Thoracic aorta (tissue), 2 donors: ENCODE measurements at regions not wholly inside any gene's neighbourhood (a gene's known extent, or its start where the extent isn't known, plus 50 kb on each side); places are given as distances from the start of the nearest gene placed in this dataset.

Experiments used
- ATAC-seq: fragments of 150-250 bp; one replicate; pipeline ENCODE4 v1.8.0; 2017; ENCODE audit warnings: low read depth; ENCODE audit not compliant: insufficient number of reproducible peaks, low FRiP score
- DNase-seq: peaks from one replicate; pipeline ENCODE4 v3.0.0-alpha.2; 2020; ENCODE audit warnings: low spot score
- H3K27ac ChIP-seq, 2 donors: fragments of 200-600 bp; sonication (generic); 1 replicate in 1 of 2; 2 replicates in 1 of 2; pipeline ENCODE4 v1.5.1; 2016; ENCODE audit warnings: mild to moderate bottlenecking in 2 of 2, moderate library complexity in 2 of 2
- H3K27me3 ChIP-seq: fragments of 200-600 bp; sonication (generic); replicated peaks from 2 replicates; pipeline ENCODE4 v1.6.0; 2016; ENCODE audit warnings: mild to moderate bottlenecking; ENCODE audit not compliant: insufficient read depth
- H3K36me3 ChIP-seq: fragments of 200-600 bp; sonication (generic); one replicate; pipeline ENCODE4 v1.5.1; 2016
- H3K4me1 ChIP-seq, 2 donors: fragments of 200-600 bp; sonication (generic); 1 replicate in 1 of 2; 2 replicates in 1 of 2; pipeline versions ENCODE4 v1.5.1 to v1.6.0; 2016; ENCODE audit warnings: low read depth in 2 of 2, mild to moderate bottlenecking in 1 of 2; ENCODE audit not compliant: control insufficient read depth in 1 of 2
- H3K4me3 ChIP-seq: fragments of 200-600 bp; sonication (generic); 2 replicates; pipeline ENCODE4 v1.5.1; 2016; ENCODE audit warnings: mild to moderate bottlenecking
- H3K9me3 ChIP-seq: fragments of 200-600 bp; sonication (generic); 2 replicates; pipeline ENCODE4 v1.5.1; 2016
- TF ChIP-seq, protein P1 (sequence below): fragments of 200-600 bp; sonication (generic); IDR thresholded peaks from one replicate; pipeline ENCODE4 v1.5.1; 2019; ENCODE audit warnings: antibody characterized with exemption

DNA sequence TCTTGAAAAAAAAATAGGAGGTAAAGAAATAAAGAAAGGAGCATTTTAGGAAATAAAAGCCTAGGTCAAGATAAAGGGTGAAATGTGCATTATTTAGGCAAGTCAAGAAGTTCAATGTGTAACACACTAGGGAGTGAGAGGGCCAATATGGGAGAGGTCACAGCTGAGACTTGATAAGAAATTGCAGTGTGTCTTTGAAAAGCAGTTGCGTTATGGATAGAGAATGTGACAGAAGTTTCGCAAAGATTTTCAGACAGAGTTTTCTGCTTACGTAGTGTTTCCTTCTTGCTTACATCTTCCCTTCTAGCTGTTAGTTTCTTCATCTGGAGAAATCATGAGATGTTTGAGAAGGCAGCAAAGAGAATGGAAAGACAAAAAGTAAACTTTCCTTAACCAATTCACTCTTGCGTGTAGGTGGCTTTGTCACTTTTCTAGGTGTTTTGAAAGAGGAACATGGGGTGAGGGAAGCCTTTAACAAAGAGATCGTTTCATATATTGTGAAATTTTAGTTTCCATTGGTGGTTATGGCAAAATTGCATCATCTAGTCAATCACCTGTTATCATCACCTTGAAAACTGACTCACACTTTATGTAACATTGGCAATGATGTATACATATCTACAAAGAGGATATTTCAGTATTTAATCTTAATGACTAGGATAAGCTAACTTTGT is 975.5 kb downstream of the OLFM4 start:
- ATAC-seq, result no peak
- no peak for DNase-seq
- no peaks in the 10 kb centered on the region for H3K9me3 ChIP-seq
- no peak overlapping the region for H3K4me3 ChIP-seq
- TF ChIP-seq, protein P1, sequence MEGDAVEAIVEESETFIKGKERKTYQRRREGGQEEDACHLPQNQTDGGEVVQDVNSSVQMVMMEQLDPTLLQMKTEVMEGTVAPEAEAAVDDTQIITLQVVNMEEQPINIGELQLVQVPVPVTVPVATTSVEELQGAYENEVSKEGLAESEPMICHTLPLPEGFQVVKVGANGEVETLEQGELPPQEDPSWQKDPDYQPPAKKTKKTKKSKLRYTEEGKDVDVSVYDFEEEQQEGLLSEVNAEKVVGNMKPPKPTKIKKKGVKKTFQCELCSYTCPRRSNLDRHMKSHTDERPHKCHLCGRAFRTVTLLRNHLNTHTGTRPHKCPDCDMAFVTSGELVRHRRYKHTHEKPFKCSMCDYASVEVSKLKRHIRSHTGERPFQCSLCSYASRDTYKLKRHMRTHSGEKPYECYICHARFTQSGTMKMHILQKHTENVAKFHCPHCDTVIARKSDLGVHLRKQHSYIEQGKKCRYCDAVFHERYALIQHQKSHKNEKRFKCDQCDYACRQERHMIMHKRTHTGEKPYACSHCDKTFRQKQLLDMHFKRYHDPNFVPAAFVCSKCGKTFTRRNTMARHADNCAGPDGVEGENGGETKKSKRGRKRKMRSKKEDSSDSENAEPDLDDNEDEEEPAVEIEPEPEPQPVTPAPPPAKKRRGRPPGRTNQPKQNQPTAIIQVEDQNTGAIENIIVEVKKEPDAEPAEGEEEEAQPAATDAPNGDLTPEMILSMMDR, result no peak
- H3K36me3 ChIP-seq, result no peaks in the 10 kb centered on the region
- no peaks in the 10 kb centered on the region for H3K4me1 ChIP-seq
- no peak overlapping the region for H3K27ac ChIP-seq
- no peaks in the 10 kb centered on the region for H3K27me3 ChIP-seq

DNA sequence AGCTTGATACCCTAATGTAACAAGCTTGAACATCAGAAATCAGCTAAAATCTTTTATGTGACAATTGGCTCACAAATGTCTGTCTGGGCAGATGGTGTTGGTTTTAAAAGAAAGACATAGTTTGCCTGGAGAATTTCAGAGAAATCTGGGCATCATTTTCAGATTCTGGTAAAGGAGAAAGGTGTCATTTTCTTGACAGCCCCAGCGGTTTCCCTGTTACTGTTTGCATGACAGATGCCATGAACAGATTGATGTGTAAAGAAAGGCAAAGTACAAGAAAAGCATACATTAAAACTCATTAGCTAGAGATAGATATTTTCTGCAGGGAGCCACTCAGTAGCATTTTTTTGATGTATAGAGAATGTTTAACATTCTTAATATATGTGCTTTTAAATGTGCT is 987.9 kb downstream of the OLFM4 start:
- TF ChIP-seq, protein P1, result no peak
- no peak for ATAC-seq

DNA sequence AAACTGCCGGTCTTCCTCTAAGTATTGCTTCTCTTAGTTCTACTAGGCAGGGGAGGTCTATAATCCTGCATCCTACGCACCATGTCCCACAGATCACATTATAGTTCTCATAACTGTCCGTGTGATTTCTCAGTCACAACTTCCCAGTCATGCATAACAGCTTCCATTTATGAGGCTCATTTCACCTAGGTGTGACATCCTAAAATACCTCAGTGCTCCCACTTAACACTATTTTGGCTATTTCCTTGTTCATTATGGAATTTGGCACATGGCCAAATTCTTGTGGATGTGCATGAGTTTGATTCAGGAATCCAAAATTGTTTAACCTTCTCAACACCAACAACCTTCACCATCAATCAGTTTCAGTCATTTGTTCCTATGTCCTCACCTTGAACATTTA is 989.9 kb downstream of the OLFM4 start:
- DNase-seq (no peak), ATAC-seq (no peak)
- H3K27ac ChIP-seq, result no peak overlapping the region
- no peaks in the 10 kb centered on the region for H3K27me3 ChIP-seq
- TF ChIP-seq, protein P1, result no peak
- no peaks in the 10 kb centered on the region for H3K4me1 ChIP-seq
- H3K36me3 ChIP-seq, result no peaks in the 10 kb centered on the region
- H3K9me3 ChIP-seq, result no peaks in the 10 kb centered on the region
- H3K4me3 ChIP-seq, result no peak overlapping the region

More for the DNA sequence above, 987.9 kb downstream of the OLFM4 start:
- H3K4me1 ChIP-seq, result no peaks in the 10 kb centered on the region
- no peaks in the 10 kb centered on the region for H3K9me3 ChIP-seq
- H3K36me3 ChIP-seq, result no peaks in the 10 kb centered on the region
- no peak overlapping the region for H3K27ac ChIP-seq
- no peaks in the 10 kb centered on the region for H3K27me3 ChIP-seq
- no peak for DNase-seq
- no peak overlapping the region for H3K4me3 ChIP-seq

DNA sequence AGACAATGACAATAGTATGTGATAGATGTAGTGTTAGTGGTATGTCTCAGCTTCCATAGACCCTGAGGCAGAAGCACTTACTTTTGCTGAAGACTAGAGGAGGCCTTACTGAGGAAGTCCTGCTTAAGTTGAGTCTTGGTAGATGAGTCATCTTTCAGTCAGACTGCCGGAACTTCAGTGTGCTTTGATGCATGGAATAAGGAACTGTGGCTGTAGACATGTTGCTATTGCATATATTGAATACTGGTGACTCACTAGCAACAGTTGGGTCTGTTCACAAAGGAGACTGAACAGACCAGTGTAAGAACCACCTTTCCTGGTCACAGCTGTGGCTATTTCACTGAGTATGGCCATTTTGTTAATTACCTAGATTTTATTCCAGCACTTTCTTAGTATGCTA is 1000.6 kb downstream of the OLFM4 start:
- H3K27ac ChIP-seq, result no peak overlapping the region
- H3K27me3 ChIP-seq, result no peaks in the 10 kb centered on the region
- no peaks in the 10 kb centered on the region for H3K4me1 ChIP-seq
- no peaks in the 10 kb centered on the region for H3K9me3 ChIP-seq
- H3K36me3 ChIP-seq, result no peaks in the 10 kb centered on the region
- no peak overlapping the region for H3K4me3 ChIP-seq
- TF ChIP-seq, protein P1, result no peak
- DNase-seq (no peak), ATAC-seq (no peak)

GRCh38 chr13:54029720-54030119 is 1001.1 kb downstream of the OLFM4 start:
- Histone ChIP-seq H3K4me3 (no peak overlapping the region), H3K9me3 (no peaks in the 10 kb centered on the region), H3K4me1 (no peaks in the 10 kb centered on the region), H3K36me3 (no peaks in the 10 kb centered on the region), H3K27me3 (no peaks in the 10 kb centered on the region), H3K27ac (no peak overlapping the region)
- TF ChIP-seq, protein P1, result no peak
- DNase-seq (no peak), ATAC-seq (no peak)
